ENCODE measurements at regions not wholly inside any gene's neighbourhood (a gene's known extent, or its start where the extent isn't known, plus 50 kb on each side); places are given as distances from the start of the nearest gene placed in this dataset.
"Not testable (repeated sequence)": the region's sequence is repeated elsewhere in the genome, so short reads cannot be mapped to it uniquely, and the experiment has no call there.

- no peak for DNase-seq
Observed at GRCh38 chr3:31053299-31053698, 158.8 kb upstream of the GADL1 start.

DNA sequence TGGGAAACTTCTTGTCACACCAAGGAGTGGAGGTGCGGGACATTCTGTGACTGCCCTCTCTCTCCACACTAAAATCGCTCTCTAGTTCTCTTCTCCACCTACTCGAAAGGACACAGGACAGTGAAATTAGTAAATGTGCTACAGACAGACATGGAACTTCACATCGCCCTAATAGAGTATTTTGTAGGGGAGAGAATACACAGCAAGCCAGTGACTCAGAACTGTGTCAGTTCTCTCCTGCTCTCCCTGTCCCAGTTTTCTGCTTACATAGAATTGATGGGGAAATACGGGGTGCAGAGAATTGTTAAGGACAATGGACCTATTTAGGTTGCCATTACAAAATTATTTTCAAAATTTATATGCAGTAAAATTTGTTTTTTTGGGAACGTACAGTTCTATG lies 159.6 kb upstream of the GADL1 start:
- no peak for DNase-seq

GRCh38 chr3:31055757-31056156 lies 161.3 kb upstream of the GADL1 start:
- no peak for DNase-seq

GRCh38 chr3:31057891-31058290 lies 163.4 kb upstream of the GADL1 start:
- DNase-seq: no peak

DNA sequence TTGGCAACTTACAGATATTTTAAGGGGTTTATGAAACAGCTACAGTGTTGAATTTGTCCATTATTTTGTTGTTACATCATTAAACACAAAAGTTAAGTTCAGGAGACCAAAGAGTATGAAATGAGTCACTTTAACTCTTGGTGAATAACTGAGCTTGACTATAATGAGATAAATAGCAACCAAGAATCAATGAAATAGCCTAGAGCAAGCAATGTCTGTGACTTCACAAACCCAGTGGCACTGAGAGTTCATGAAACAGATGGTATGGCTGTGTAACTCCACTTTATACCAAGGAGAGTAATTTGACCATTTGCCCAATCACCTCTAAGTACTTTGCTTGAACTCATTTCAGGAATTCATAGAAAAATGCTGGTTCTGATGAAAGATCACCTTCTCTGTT lies 169.6 kb upstream of the GADL1 start:
- no peak for DNase-seq

DNA sequence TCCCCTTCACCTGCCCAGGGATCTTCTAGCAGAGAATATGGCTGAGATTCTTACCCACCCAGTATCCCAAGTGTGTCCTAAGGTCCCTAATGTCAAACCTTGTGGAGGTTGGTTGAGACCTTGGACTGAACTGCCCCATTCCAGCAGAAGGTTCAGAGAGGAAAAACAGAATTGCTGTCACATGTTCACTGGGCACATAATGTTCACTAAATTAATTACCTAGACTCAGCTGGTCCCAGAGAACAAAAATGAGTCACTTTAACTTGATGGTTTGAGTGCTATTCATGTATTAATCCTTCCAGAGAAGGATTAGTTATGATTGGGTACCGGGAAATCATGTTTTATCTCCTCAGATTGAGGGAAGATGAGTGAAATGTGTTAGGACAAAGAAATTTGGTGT lies 171.3 kb upstream of the GADL1 start:
- no peak for DNase-seq

DNA sequence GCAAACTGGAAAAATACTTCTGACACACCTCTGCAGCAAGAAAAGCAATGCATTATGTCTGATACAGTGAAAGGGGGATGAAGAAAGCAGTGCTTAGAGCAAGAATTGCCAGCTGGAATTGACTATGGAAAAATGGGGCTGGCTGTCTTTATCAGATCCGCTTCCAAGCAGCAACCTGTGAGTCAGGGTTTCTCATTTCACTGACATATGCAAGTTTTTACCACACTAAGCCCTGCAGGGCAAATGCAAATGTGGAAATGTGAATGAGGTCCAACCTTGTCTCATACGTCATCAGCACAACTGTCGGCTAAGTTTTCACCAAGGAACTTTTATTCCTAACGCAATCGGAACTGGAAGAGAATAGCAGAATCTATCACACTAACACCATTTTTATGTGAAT lies 172.5 kb upstream of the GADL1 start:
- DNase-seq: no peak

- no peak for DNase-seq
Observed at GRCh38 chr3:31075471-31075870, 181.0 kb upstream of the GADL1 start.

DNA sequence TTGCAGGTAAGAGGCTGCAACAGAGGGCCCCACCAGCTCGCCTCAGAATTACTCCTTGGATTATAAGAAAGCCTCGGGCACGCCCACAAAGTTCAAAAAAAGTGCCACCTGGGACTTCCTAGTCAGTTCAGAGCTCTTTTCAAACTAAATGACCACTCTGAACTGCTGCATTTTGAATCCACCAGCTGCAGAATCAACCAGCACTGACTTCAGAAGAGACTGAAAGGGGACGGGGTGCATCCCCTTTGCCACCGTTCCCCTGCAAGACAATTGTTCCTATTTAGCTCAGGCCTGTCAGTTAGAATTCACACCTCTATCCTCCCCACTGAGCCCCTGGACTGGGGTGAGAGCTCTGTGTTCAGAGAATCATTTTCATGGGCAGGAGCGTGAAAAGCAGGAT lies 181.4 kb upstream of the GADL1 start:
- DNase-seq: no peak

- DNase-seq: no peak
Observed at GRCh38 chr3:31077021-31077601, 182.7 kb upstream of the GADL1 start.

DNA sequence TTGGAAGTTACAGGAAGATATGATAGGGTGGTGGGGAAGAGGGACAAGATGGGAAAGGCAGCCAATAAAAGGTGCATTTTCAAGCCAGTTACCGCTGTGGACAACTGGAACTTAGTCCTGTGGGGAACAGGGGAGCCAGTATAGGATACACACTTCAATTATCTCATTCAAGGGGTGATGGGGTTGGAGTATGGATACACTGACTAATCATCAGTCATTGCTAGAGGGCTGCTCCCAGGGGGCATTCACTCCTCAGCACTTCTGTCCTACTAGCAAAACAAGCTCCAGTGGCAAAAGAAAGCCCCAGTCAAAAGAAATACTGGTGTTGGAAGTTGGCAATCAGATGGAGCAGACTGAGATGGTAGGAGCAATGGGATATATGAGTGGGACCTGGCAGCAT lies 183.4 kb upstream of the GADL1 start:
- DNase-seq: no peak

- DNase-seq: no peak
Observed at GRCh38 chr3:31079689-31080088, 185.2 kb upstream of the GADL1 start.

- no peak for DNase-seq
Observed at GRCh38 chr3:31081018-31081662, 186.7 kb upstream of the GADL1 start.

GRCh38 chr3:31086148-31086547 lies 191.7 kb upstream of the GADL1 start:
- no peak for DNase-seq

- no peak for DNase-seq
Observed at GRCh38 chr3:31086698-31087097, 192.2 kb upstream of the GADL1 start.

DNA sequence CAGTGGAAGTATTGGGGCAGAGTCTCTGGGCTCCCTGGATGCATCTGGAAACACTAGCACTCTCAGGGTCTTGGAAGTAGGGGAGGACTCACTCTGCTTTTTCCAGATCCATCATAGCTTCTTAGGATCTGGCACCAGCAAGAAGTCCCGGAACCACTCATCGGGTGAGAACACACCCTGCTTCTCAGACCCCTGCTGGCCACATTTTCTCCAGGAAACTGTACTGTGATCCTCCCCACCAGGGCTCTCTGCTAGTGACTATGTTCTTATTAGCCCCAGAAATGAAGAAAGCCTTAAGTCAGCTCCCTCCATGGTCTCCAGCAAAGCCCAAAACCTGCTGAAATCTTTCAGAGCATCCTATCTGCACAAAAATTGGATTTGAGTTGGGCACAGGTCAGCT lies 197.3 kb upstream of the GADL1 start:
- DNase-seq: no peak

GRCh38 chr3:31092748-31093589 lies 198.5 kb upstream of the GADL1 start:
- no peak for DNase-seq

GRCh38 chr3:31093606-31094005 lies 199.1 kb upstream of the GADL1 start:
- no peak for DNase-seq

DNA sequence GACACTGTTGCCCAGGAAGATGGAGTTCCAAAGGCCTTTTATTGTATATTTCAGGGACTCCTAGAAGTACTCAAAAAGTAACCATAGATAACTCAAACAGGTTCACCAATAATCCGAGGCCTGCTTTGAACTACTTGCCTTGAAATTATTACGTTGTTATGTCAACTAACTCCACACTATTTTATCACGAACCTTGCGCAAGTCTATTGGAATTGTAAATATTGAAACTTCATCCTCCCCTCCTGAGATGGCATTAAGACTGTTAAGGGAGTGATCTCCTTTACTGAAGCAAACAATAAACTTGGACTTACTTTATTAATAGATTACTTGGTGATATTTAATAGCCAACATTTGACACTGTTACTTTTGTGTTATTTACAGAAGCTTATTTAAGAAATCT lies 199.6 kb upstream of the GADL1 start:
- DNase-seq: no peak

DNA sequence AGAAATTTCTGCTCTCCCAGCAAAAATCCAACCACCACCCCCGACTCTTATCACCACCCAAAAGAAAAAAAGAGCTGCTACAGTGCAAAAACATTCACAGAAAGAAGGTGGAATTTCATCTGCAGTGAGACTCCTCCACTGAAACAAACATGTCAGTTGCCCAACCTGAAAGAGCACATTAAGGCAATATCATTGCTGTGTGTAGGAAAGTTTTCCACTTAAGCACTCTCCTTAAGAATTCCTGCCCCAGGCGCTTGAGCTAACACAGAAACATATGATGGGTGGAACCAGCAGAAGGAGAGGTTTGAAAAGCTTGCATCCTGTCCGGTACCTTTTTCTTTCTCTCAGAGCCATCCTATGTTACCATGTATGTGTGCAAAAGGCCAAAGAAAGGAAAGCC lies 200.8 kb upstream of the GADL1 start:
- no peak for DNase-seq

DNA sequence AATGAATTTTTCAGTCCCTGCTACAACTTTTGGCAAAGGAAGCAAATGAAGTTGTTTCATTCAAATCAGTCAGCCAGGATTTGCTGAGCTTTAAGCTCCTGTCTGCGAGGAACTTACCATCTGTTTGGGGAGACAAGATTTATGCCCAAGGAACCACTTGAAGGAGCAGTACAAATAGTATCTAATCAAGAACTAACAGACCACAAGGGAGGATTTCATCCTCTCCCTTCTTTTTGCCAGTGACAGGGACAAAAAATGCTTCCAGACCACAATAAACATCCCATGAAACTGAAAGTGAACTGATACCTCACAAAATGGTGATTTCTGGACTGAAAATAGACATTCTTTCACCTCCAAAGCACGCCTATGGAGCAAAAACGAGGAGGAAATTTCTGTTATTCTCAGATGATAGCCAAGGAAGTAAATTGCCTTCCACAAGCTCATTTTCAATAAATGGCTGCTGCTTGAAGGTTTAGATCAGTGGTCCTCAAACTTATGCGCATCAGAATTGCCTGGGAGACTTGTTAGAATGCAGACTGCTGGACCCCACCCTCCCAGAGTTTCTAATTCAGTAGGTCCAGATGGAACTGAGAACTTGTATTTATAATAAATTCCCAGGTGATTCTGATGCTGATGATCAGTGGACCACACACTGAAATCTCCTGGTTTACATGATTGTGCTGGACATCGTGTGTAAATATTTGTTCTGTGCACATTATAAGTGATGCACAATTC lies 202.4 kb upstream of the GADL1 start:
- DNase-seq: no peak

GRCh38 chr3:31100519-31100918 lies 206.1 kb upstream of the GADL1 start:
- DNase-seq: no peak

DNA sequence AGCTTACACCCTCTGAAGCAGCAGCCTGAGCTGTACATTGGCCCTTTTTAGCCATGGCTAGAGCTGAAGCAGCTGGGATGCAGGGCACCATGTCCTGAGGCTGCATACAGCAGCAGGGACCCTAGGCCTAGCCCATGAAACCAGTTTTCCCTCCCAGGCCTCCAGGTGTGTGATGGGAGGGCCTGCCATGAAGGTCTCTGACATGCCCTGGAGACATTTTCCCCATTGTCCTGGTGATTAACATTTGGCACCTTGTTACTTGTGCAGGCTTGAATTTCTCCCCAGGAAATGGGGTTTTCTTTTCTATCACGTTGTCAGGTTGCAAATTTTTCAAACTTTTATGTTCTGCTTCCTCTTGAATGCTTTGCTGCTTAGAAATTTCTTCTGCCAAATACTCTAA lies 206.8 kb upstream of the GADL1 start:
- DNase-seq: not testable (repeated sequence)

Data from CD4-positive, alpha-beta T cell treated with Interleukin-12 subunit alpha and Interleukin-12 subunit beta, for 1 hour (primary cell).